HEK293T (cell line): ENCODE measurements at regions not wholly inside any gene's neighbourhood (a gene's known extent, or its start where the extent isn't known, plus 50 kb on each side); places are given as distances from the start of the nearest gene placed in this dataset.

Source experiments
- CTCF ChIA-PET: fragments of 350-600 bp; formaldehyde crosslinking; extraction: SDS; loops from one replicate; lab custom pipeline; 2021; ENCODE audit warnings: antibody characterized with exemption, inconsistent platforms; lab: Yijun Ruan, JAX
- POLR2A ChIA-PET: fragments of 350-600 bp; formaldehyde crosslinking; extraction: SDS; loops from one replicate; lab custom pipeline; 2020; ENCODE audit warnings: antibody characterized with exemption, inconsistent platforms; lab: Yijun Ruan, JAX
- DNase-seq: peaks from one replicate; pipeline ENCODE4 v3.0.0; 2012; ENCODE audit warnings: mixed read lengths; ENCODE audit errors: extremely low spot score
- ARNT ChIP-seq: fragments of 450-650 bp; IDR thresholded peaks from 2 replicates; pipeline ENCODE4 v1.6.1; 2017; ENCODE audit warnings: mild to moderate bottlenecking
- BHLHE40 ChIP-seq: fragments of 450-650 bp; IDR thresholded peaks from 2 replicates; pipeline ENCODE4 v1.6.1; 2016; ENCODE audit warnings: mild to moderate bottlenecking, moderate library complexity, borderline replicate concordance
- CTBP1 ChIP-seq: fragments of 450-650 bp; IDR thresholded peaks from 2 replicates; pipeline ENCODE4 v1.6.1; 2016; ENCODE audit warnings: borderline replicate concordance
- ELF4 ChIP-seq: fragments of 450-650 bp; IDR thresholded peaks from 2 replicates; pipeline ENCODE4 v1.6.1; 2017; ENCODE audit warnings: antibody characterized with exemption
- FOXA1 ChIP-seq: fragments of 450-650 bp; IDR thresholded peaks from 2 replicates; pipeline ENCODE4 v1.6.1; 2016; ENCODE audit warnings: mild to moderate bottlenecking
- FOXK2 ChIP-seq: fragments of 450-650 bp; IDR thresholded peaks from 2 replicates; pipeline ENCODE4 v1.6.1; 2016; ENCODE audit warnings: mild to moderate bottlenecking
- FOXM1 ChIP-seq: fragments of 450-650 bp; IDR thresholded peaks from 2 replicates; pipeline ENCODE4 v1.6.1; 2017; ENCODE audit warnings: mild to moderate bottlenecking, borderline replicate concordance
- HDGF ChIP-seq: fragments of 450-650 bp; IDR thresholded peaks from 2 replicates; pipeline ENCODE4 v1.6.1; 2017; ENCODE audit warnings: antibody characterized with exemption, borderline replicate concordance
- L3MBTL2 ChIP-seq: fragments of 450-650 bp; conservative IDR thresholded peaks from 2 replicates; pipeline ENCODE4 v1.6.1; 2016; ENCODE audit warnings: mild to moderate bottlenecking
- LEF1 ChIP-seq: fragments of 450-650 bp; IDR thresholded peaks from 2 replicates; pipeline ENCODE4 v1.6.1; 2017; ENCODE audit warnings: mild to moderate bottlenecking, borderline replicate concordance
- NFRKB ChIP-seq: fragments of 450-650 bp; IDR thresholded peaks from 2 replicates; pipeline ENCODE4 v1.6.1; 2016; ENCODE audit warnings: mild to moderate bottlenecking, moderate library complexity
- SP1 ChIP-seq: fragments of 450-650 bp; IDR thresholded peaks from 2 replicates; pipeline ENCODE4 v1.6.1; 2017
- SUZ12 ChIP-seq: fragments of 450-650 bp; IDR thresholded peaks from 2 replicates; pipeline ENCODE4 v1.6.1; 2016; ENCODE audit warnings: mild to moderate bottlenecking
- TARDBP ChIP-seq: fragments of 450-650 bp; IDR thresholded peaks from 2 replicates; pipeline ENCODE4 v1.6.1; 2016
- ZNF384 ChIP-seq: fragments of 450-650 bp; IDR thresholded peaks from 2 replicates; pipeline ENCODE4 v1.6.1; 2016
- TF ChIP-seq, protein P1 (sequence below): fragments of 450-650 bp; IDR thresholded peaks from 2 replicates; pipeline ENCODE4 v1.6.1; 2016

GRCh38 chr13:44842158-44842557, 147.1 kb downstream of the NUFIP1 start:
- no peak for DNase-seq
- POLR2A ChIA-PET: no interaction called here
- TF ChIP-seq FOXA1 (no peak), ELF4 (no peak), TARDBP (no peak), ZNF384 (no peak), LEF1 (no peak), CTBP1 (no peak), ARNT (no peak), FOXK2 (no peak), NFRKB (no peak), HDGF (no peak), BHLHE40 (no peak), SP1 (no peak), L3MBTL2 (no peak), SUZ12 (no peak), FOXM1 (no peak)

DNA sequence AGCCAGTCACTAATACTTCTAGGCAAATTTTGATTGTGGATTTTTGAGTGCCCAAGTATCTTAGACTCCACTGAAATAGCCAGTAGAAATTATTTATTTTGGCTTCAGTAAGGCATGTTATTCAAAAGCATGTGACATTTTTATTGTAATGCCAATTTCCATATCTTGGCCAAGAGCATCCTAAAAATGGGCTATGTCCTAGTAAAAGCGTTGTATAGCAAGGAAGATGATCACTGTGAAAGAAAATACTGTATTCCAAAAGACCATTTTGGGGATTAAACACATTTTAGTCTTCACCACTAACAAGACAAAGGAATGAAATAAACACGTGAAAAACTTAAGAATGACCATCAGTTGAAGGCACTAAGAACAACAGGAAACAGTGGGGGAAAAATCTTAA, 149.1 kb downstream of the NUFIP1 start:
- DNase-seq: no peak
- ChIA-PET CTCF (no interaction called here), POLR2A (no interaction called here)
- TF ChIP-seq SUZ12: no peak
- TF ChIP-seq BHLHE40: no peak
- TF ChIP-seq ZNF384: no peak
- TF ChIP-seq TARDBP: no peak
- no peak for TF ChIP-seq FOXM1
- no peak for TF ChIP-seq CTBP1
- TF ChIP-seq ELF4: no peak
- TF ChIP-seq LEF1: no peak
- no peak for TF ChIP-seq HDGF
- no peak for TF ChIP-seq ARNT
- no peak for TF ChIP-seq FOXA1
- no peak for TF ChIP-seq L3MBTL2
- TF ChIP-seq, protein P1, sequence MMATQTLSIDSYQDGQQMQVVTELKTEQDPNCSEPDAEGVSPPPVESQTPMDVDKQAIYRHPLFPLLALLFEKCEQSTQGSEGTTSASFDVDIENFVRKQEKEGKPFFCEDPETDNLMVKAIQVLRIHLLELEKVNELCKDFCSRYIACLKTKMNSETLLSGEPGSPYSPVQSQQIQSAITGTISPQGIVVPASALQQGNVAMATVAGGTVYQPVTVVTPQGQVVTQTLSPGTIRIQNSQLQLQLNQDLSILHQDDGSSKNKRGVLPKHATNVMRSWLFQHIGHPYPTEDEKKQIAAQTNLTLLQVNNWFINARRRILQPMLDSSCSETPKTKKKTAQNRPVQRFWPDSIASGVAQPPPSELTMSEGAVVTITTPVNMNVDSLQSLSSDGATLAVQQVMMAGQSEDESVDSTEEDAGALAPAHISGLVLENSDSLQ: no peak
- no peak for TF ChIP-seq NFRKB
- no peak for TF ChIP-seq FOXK2
- no peak for TF ChIP-seq SP1

More at GRCh38 chr13:44842158-44842557, 147.1 kb downstream of the NUFIP1 start:
- CTCF ChIA-PET: no interaction called here

DNA sequence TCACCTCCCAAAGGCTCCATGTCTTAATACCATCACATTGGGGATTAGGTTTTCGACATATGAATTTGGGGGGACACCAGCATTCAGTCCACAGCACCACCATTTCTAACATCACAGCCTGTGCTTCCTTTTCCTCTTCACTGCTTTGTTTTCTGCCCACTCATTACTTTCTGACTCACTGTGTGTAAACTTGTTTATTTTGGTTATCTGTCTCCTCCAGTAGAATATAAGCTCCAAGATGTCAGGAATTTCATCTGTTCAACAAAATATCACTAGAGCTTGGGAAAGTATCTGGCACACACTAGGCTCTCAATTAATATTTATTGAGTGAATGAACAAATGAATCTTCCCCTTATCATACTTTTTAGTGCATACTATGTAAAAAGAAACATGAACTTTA, 152.0 kb downstream of the NUFIP1 start:
- ChIA-PET POLR2A (no interaction called here), CTCF (no interaction called here)
- no peak for DNase-seq
- TF ChIP-seq SP1 (no peak), CTBP1 (no peak), HDGF (no peak)

DNA sequence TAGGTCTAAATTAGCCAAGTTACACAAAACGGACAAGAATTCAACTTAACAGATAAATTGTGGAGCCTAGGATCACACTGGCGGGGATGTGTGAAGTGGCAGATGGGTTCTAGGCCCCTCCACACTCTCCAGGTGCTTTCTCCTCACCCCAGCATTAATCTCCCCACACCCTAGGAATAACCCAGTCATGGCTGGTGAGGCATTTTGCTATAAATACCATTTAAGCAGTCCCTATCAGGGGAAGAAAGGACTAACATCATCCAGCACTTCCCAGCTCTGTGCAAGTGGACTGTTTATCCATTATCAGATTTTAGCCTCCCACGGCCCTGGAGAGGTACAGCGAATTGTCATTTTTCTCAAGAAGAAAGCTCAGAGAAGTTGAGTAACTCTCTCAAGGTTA, 154.9 kb downstream of the NUFIP1 start:
- DNase-seq: no peak
- TF ChIP-seq SUZ12 (no peak), NFRKB (no peak), SP1 (no peak), HDGF (no peak), CTBP1 (no peak), ARNT (no peak), TARDBP (no peak), ELF4 (no peak), FOXM1 (no peak), ZNF384 (no peak), FOXK2 (no peak), FOXA1 (no peak)
- TF ChIP-seq, protein P1: no peak
- CTCF ChIA-PET: no interaction called here
- POLR2A ChIA-PET: no interaction called here

DNA sequence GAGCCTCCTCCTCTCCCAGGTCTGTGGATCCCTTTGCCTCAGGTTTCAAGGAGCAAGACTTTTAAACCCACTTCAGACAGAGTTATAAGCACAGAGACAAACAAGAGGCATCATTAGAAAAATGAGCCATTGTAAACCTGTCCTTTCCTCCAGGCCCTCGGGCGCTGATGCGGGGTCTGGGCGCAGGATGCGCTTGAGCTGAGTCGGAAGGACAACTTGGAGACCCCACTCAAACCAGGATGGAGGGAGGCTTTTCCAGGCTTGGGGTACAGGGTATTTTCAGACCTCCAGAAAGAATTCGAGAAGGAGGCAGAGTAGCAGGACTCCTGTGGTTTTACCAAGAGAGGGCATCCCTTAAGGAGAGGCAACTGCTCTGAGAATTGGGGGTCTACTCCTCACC, 155.6 kb downstream of the NUFIP1 start:
- ChIA-PET POLR2A (no interaction called here), CTCF (interaction anchor here (0.6 kb wide), 1 partner anchor 15 kb away, joined by 3 read pairs; no protein-coding TSS in a partner anchor)
- no peak for DNase-seq
- TF ChIP-seq FOXM1: no peak
- no peak for TF ChIP-seq BHLHE40
- TF ChIP-seq HDGF: no peak
- no peak for TF ChIP-seq CTBP1
- no peak for TF ChIP-seq L3MBTL2
- TF ChIP-seq TARDBP: no peak
- TF ChIP-seq LEF1: no peak
- no peak for TF ChIP-seq ARNT
- TF ChIP-seq FOXA1: no peak
- TF ChIP-seq ELF4: no peak
- no peak for TF ChIP-seq SP1
- TF ChIP-seq NFRKB: no peak
- TF ChIP-seq FOXK2: no peak
- TF ChIP-seq SUZ12: no peak
- TF ChIP-seq ZNF384: no peak
- TF ChIP-seq, protein P1: no peak

DNA sequence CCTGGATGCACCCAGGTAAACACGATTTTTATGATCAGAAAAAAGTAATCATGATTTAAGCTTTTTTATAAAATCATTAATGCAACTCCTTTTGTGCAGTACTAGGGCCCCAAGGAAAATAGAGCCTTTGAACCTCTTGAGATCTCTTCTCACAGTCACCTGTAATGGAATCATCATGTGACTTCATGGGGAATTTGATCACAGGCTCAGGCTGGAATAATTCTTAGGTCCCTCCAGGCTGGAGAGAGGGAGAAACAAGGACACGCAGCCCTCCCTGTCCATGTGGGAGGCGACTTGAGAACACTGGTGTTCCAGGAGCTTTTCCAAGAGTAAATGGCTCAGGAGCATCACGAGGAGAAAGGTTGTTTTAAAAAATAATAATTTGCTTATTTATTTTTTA, 156.1 kb downstream of the NUFIP1 start:
- TF ChIP-seq ELF4 (no peak), FOXM1 (no peak), HDGF (no peak), BHLHE40 (no peak), LEF1 (no peak), FOXK2 (no peak), SP1 (no peak), NFRKB (no peak)
- TF ChIP-seq, protein P1: no peak
- no peak for DNase-seq
- CTCF ChIA-PET: interaction anchor here (0.6 kb wide), 1 partner anchor 15 kb away, joined by 3 read pairs; no protein-coding TSS in a partner anchor
- POLR2A ChIA-PET: no interaction called here
